Fibroblast of upper back skin (primary cell): ENCODE measurements at regions not wholly inside any gene's neighbourhood (a gene's known extent, or its start where the extent isn't known, plus 50 kb on each side); places are given as distances from the start of the nearest gene placed in this dataset.
A peak's percentile ranks its signal among the peaks of the same experiment; 100 is the strongest.

Source experiments
- DNase-seq: peaks from one replicate; pipeline ENCODE4 v3.0.0-alpha.2; 2013

DNA sequence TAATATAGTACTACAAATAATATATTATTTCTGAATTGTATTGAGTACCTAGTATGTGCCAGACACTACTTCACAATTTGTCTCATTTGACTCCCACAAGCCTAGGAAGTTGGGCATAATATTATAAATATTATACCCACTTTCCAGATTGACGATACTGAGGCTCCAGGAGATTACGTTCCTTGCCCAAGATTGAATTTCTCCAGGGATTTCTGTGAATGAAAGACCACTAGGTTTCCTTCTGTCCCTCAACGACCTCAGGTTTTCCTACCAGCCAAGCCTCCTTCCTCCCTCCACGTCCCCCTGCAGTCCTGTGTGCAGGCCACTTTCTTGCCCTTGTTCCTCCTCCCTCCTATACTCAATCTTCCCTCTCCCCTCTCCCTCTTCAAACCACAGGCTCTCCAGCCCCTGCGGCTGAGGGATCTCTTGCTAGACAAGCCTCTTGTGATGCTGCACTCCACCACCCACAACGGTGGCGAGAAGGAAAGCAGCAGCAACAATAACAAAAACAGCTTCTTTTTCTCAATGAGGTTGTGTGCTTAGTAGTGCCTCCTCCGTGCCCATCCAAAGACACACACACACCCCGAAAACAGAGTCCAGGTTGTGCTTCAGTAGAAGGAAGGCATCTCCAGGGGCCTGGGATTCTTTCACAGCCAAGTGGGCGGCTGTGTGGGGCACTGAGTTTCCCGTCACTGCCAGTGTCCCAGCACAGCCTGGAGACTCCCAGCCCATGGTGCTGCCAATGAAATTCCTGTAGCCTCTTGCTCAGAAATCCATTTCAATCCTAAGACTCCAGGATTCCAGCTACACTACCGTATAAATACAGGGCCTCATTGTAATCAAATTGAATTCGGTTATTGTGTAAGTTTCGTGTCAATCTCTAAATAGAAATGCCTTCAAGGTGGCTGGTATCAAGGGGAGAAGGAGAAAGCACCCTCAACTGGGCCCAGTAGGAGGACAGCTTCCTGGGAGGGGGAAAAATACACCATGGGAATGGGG, 94.4 kb downstream of the NCR2 start:
- DNase-seq: no peak

DNA sequence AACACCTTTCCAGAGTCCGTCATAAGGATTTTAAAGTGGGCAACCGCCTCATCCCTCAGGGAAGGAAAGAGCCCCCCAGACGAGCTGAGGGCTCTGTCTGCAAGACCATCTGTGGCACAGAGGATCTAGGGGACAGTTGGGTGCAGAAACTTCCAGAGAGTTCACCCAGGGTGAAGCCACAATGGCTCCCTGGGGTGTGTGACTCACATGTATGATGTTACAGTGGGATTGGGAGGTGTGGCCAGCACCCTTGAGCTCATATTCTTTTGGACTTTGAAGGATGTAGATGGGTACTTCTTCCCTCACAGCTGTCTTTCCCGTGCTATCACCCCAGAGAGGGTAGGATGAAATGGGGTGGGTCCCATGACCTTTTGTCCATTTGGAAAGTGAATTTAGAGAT, 95.5 kb downstream of the NCR2 start:
- DNase-seq: peak; percentile 82

DNA sequence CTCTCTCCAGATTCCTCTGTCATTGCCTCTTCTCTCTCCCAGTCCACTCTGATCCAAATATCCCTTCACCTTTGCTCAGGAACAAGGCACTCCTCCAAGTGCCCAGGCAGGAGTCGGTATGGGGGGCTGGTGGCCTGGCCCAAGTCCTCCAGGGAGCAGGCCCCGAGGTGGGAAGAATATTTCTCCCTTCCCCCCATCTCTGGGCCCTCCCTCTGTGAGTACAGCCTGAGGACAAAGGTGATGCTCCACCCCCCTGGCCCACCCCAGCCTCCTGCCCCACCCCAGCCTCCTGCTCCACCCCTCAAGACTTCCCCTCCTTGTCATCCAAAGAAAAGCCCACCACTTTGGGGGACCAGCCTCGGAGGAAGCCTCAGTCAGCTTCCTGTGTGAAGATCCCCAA, 96.9 kb downstream of the NCR2 start:
- DNase-seq: no peak

GRCh38 chr6:41434803-41435481, 99.5 kb downstream of the NCR2 start:
- DNase-seq: no peak

DNA sequence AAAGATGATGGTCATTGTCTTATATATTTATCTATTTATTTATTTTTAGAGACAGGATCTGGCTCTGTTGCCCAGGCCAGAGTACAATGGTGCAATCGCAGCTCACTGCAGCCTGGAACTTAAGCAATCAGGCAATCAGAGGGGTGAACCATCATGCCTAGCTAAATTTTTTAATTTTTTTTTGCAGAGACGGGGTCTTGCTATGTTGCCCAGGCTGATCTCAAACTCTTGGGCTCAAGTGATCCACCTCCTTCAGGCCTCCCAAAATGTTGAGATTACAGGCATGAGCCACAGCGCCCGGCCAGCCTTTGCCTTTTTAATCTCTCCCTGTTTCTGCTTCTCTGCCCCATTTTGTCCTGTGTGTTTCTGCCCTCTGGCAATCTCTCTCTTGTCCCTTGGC, 102.2 kb downstream of the NCR2 start:
- no peak for DNase-seq

DNA sequence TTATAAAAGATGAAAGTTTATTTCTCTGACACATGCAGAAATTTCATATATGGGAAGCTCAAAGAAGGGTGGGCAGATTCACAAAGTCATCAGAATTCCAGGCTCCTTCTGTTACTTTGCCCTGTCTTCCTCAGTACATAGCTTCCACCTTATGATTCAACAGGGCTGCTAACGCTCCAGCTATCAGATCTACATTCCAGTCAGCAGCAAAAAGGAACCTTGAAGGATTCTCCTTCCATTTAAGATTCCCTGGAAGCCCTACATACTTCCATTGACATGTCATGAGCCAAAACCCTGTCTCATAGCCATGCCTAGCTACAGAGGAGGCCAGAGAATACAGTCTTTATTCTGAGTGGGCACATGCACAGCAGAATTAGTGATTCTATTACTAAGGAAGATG, 103.3 kb downstream of the NCR2 start:
- DNase-seq: no peak

- DNase-seq: no peak
These were observed 104.4 kb downstream of the NCR2 start for GRCh38 chr6:41439524-41440418.

- DNase-seq: no peak
These were observed 105.2 kb upstream of the FOXP4 start for GRCh38 chr6:41440958-41441357.

GRCh38 chr6:41441598-41442351, 104.4 kb upstream of the FOXP4 start:
- DNase-seq: no peak

- no peak for DNase-seq
These were observed 103.9 kb upstream of the FOXP4 start for GRCh38 chr6:41442352-41442672.

DNA sequence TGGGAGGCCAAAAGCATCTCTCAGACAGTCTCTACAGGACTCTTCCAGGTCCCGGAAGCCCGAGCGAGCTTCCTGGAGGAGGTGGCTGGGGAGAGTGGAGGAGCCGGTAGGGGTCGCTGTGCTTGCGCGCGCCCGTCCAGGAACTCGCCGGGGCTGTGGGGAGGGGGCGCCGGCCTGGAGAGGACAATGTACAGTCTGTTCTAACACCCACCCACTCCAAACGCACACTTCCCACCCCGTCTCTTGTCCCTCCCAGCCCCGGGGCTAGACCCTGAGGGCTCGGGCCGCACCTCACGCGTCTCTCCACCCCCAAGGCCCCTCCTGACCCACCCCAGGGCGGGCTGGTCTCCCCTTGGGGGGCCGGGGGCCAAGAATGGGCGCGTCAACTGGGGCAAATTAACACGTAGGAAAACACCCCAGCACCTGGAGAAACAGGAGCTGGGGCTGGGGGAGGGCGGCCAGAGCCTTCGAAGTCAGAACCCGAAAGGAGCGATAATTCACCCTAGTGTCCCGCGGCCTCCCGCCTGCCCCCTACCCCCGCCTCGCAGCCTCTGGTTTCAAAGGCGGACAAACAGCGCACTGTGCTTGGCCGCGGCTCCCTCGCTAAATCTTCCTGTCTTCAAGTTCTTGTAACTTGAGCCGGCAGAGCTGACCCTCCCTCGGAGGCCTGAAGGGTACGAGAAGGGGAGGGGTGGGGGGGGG, 103.2 kb upstream of the FOXP4 start:
- peak; percentile 87 for DNase-seq

GRCh38 chr6:41443616-41444525, 102.3 kb upstream of the FOXP4 start:
- DNase-seq: peak; percentile 63

GRCh38 chr6:41445261-41445660, 100.9 kb upstream of the FOXP4 start:
- DNase-seq: peak; percentile 44

- DNase-seq: no peak
These were observed 100.0 kb upstream of the FOXP4 start for GRCh38 chr6:41446132-41446531.

DNA sequence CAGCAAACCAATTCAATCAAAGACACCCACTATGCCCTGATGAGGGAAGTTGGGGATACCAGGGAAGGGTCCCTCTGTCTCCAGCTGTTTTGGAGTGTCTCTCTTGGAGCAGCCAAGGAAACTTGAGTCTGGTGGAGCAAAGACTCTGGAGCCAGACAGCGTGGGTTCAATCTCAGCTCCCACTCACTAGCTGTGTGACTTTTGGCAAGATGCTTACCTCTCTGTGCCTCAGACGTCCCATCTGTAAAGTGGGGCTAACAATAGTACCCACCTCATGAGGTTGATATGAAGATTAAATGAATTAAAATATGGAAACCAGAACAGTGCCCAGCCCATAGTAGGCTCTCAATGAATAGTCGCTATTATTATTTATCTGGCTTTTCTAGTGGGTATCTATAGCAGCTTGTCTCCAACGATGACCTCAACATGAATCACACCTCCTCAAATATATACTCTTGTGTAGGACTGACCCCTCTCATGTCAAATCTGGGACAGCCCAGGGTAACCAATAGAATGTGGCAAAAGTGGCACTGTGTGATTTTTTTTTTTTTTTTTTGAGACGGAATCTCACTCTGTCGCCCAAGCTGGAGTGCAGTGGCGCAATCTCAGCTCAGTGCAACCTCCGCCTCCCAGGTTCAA, 99.2 kb upstream of the FOXP4 start:
- DNase-seq: no peak

DNA sequence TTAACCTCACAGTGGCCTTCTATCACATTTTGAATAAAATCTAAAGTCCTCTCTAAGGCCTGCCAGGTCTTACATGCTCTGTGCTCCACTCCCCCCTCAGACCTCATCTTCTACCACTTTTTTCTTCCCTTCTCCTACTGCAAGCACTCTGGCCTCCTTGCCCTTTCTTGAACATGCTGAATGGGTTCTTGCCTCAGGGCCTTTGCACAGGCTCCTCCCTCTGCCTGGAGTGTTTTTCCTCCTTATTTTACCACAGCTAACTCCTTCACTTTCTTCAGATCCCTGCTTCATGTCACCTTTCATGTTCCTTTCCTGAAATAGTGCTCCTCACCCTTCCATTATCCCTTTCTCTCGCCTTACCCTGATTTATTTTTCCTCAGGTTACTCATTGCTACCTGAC, 97.9 kb upstream of the FOXP4 start:
- no peak for DNase-seq

DNA sequence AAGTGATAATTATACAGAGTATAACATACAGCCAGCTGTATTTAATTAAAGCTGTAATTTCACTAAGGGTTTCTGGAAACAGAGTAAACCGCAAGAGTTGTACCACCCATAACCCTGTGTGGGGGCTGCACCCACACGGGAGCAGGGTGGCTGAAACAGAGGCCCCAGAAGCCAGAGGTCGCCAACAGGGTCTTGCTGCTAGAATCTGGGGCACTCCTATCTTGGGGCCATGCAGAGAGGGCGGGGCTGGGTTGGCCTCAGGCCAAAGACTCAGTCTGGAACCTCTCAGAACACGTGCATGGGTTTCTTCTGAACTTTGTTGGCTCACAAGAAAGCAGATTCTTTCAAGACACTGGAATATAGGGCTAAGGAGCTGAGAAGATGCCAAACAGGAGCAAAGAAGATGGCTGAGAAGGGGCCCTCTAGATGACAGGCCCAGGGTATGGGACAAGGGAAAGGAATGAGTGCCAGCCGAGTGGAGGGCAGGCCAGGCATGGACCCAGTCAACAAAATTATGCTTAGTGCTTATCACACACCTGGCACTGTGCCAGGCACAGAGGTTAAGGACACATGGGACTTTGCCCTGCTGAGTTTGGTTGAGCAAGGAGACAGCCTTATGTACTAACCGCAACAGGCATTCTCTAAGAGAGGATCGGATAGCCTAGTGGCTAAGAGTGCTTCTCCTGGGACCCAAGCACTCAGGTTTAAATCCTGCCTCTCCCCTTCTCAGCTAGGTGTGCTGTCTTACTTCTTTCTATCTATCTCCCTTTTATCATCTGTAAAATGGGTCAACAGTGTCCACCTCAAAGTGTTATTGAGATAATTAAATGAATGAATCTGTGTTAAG, 96.6 kb upstream of the FOXP4 start:
- peak; percentile 62 for DNase-seq

GRCh38 chr6:41450581-41450980, 95.6 kb upstream of the FOXP4 start:
- DNase-seq: no peak

GRCh38 chr6:41451039-41451438, 95.1 kb upstream of the FOXP4 start:
- no peak for DNase-seq
